ENCODE measurements at regions not wholly inside any gene's neighbourhood (a gene's known extent, or its start where the extent isn't known, plus 50 kb on each side); places are given as distances from the start of the nearest gene placed in this dataset.
"Not testable (repeated sequence)": the region's sequence is repeated elsewhere in the genome, so short reads cannot be mapped to it uniquely, and the experiment has no call there.

DNA sequence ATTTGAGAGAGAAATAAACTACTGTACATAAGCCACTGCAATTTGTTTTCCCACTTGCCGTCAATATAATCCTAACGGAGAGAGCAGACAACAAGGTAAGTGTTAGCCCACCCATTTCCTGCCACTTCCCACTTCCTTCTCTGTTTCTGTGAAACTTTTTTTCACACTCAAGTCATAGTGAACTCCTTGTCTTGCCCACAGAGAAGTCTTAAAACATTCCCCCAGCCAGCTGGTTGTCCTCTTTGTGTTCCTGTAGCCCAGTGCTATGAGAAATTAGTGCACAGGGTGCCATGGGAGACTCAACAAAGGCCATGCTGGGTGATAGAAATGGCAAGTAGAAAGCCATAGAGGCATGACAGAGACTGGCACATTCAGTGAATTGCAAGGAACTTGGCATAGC, 208.6 kb downstream of the BLID start:
- DNase-seq (ENCODE audit: low read depth in 2 of 2) = no peak

DNA sequence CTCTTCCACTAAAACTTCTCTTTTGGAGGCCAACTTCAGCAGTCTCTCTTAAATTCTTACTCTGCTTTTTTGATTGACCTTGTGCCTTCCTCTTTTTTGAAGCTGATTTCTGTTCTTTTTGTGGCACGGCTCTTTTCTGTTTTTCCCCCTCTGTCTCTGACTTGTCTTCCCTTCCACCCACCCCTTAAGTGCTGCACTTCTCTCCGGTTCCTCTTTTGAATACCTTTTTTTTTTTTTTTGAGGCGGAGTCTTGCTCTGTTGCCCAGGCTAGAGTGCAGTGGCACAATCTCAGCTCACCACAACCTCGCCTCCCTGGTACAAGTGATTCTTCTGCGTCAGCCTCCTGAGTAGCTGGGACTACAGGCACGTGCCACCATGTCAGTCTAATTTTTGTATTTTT, 211.9 kb downstream of the BLID start:
- DNase-seq (ENCODE audit: low read depth in 2 of 2) = no peak

DNA sequence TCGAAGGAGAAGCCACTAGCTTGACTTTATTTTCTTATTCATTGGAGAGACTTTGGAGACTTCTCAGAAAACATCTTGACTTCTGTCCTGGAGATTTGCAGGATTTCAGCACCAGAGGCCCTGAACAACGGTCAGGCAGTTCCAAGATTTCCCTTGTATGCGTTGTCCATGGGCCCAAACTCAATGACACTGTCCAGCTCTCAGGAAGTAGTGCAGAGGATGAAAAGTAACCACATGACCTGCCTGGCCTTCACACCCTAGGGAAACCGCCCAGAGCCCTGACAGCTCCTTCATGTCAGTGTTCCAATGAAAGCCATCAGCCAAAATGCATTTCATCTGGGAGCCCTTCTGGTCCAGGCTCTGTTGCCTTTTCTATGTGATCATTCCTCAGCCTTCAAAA, 214.1 kb downstream of the BLID start:
- DNase-seq (ENCODE audit: low read depth in 2 of 2) = no peak

DNA sequence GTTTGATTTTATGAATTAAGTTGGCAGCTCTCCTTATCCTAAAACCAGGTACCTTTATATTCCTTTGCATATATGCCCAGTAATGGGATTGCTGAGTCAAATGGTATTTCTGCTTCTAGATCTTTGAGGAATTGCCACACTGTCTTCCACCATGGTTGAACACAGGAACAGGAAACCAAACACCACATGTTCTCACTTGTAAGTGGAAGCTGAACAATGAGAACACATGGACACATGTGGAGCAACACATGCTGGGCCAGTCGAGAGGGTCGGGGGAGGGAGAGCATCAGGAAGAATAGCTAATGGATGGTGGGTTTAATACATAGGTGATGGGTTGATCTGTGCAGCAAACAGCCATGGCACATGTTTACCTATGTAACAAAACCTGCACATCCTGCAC, 214.6 kb downstream of the BLID start:
- not testable (repeated sequence) for DNase-seq (ENCODE audit: low read depth in 2 of 2)

DNA sequence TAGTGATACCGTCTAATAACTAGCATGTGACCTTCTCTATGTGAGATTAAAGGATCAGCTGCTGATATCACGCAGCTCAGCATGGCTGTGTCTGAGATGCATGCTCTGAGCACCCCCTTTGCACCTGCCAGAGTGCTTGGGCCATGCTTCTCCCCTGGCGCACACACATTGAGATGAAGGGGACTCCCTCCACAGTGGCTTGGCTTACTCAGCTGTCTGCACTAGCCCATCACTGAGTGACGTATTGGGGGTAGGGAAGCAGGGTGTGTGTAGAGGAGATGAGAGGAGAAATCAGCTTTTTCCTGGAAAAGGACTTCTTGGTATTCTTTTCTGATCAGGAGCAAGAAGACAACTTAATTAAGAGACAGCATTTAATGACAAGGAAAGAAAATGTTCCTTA, 216.5 kb downstream of the BLID start:
- no peak for DNase-seq (ENCODE audit: low read depth in 2 of 2)

DNA sequence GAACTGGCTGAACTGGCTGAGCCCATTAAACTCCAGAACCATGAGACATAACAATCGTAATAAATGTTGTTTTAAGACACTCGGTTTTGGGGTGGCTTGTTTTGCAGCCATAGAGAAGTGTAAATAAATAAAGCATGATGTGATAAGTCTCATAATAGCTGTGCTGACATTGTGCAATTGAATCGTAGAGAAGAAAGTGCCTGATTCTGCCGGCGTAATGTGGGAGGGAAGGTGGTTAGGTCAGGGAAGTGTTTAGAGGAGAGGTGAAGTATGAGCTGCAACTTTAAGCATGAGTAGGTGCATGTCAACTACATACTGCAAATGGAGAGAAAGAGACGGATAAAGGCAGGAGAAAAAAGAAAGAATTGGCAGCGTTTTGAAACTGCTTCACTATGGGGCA, 217.1 kb downstream of the BLID start:
- DNase-seq (ENCODE audit: low read depth in 2 of 2) = no peak

DNA sequence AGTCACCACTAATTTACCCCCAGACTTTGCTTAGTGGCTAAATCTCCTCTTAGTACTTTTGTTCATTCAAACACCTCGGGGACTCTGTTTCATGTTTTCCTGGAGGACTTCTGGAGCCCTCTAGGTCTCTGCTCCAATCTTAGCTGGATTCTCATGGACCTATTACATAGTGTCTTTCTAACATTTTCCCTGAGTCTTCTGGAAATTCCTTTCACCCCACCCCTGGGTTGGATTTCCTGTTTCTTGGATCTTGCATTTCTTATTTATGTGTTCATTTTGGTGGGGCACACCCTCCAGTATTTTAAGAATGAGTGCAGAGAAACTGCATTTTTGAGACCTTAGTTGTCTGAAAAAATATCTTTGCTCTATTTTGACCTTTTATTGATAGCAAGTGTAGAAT, 220.1 kb downstream of the BLID start:
- DNase-seq (ENCODE audit: low read depth in 2 of 2) = no peak

DNA sequence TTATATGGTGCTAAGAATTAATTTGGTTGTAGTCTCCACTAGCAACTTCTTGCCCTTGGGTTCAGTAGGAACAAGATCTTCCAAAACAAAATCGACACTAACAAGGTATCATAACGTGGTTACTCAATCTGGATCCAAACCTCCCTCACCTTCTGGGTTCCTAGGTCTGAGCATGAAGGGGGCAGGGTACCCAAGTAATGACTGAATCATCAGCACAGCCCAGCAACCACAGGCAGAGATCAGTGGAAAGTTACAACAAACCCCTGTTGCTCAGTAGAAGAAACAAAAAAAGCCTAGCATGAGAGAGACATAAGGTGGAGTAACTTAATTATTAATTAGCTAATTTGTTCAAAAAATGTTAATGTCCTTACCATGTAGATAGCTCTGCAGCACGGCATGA, 221.4 kb downstream of the BLID start:
- no peak for DNase-seq (ENCODE audit: low read depth in 2 of 2)

DNA sequence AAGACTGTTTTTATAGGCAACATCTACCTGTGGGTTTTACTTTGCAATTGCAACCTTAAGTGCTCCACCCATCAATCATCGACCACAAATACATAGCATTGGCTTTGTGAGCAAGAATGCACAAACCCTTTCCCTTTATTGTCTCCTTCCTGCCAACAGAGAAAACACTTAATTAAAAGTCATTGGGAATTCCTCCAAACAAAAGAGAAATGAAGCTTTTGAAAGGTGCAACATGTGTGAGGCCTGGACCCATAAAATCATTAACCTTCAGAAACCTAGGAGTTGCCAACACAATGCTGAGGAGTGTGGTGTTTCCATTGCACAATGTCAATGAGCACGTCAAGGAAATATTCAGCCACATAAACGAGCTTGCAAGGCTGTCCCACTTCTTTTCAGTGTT, 223.2 kb downstream of the BLID start:
- no peak for DNase-seq (ENCODE audit: low read depth in 2 of 2)

DNA sequence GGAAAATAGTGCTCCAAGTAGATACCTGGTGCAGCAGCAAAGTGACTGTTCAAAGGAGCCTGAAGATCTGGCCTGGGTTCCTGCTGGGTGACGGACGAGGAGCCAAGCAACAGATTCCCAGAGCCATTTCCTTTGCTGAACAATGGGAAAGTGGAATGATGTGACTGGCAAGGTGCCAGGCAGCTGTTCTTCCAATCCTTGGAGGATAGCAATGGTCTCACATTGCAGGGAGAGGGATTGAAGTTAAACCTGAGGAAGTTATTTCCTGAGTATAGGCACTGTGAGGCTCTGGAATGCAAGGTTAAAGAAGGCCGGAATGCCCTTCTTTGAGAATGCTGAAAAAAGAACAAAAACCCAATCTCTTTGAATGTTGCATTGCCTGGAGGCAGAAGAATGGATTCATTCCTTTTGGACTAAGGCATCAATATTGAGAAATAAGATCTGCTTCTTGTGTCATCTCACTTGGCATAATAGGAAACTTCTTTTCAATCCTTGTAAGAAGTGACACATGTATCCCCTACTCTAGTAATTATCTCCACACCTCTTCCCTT, 223.8 kb downstream of the BLID start:
- DNase-seq (ENCODE audit: low read depth in 2 of 2) = peak in 1 of 2 donors; percentile 79

DNA sequence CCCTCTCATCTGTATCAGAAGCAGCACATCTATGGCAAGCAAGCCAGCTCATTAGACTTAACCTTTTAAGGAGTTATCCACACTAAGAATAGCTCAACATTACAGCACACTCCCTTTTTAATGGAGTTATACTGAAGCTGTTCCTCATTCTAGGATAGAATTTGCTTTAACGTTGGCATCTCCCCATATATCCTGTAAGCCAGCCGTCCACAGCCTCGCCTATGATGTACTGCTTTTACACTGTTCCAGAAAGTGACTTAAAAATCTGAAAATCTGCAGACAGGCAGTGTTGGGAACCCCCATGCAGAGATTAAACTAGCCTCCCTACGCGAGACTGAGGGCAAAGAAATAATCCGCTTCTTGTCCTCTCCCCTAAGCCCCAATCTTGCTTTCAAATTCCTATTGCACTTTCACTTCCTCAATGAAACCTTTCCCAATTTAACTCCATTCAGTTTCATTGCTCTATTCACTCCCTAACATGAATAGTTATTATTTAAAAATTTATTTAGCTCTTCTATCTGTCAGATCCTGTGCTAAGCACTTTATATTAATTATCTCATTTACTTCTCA, 225.0 kb downstream of the BLID start:
- no peak for DNase-seq (ENCODE audit: low read depth in 2 of 2)

DNA sequence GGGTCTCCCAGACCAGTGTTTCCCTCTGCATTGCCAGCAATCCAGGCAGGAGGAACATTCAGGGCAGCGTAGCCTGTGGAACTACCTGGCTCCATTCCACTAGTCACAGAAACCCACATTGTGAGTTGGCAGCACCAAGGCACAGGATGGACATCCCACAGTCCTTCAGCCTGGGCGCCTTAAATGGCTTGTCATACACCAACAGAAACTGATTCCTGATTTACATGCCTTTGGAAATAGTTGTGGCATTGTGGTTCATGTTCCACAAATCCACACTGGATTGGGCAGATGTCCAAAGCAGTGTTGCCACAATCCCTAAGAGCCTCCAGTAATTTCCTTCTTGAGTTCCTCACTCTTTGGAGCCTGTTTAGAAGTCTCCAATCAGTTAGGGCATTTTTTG, 225.6 kb downstream of the BLID start:
- no peak for DNase-seq (ENCODE audit: low read depth in 2 of 2)

DNA sequence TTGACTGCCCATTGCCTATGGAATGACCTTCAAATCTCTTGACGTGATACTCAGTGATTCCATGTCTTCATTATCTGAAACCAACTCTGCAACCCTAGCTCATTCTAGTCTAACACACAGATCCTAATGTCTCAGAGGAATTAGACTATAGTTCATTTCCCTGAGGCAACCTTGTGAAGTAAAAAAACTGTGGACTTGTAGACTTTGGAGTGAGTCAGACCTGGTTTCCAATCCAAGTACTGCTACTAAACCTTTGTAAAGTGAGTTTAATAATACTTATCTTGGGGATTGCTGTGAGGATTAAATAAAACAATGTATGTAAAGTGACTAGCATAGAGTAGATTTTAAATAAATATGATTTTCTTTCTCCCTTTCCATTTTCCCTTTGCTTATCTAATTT, 226.1 kb downstream of the BLID start:
- no peak for DNase-seq (ENCODE audit: low read depth in 2 of 2)

DNA sequence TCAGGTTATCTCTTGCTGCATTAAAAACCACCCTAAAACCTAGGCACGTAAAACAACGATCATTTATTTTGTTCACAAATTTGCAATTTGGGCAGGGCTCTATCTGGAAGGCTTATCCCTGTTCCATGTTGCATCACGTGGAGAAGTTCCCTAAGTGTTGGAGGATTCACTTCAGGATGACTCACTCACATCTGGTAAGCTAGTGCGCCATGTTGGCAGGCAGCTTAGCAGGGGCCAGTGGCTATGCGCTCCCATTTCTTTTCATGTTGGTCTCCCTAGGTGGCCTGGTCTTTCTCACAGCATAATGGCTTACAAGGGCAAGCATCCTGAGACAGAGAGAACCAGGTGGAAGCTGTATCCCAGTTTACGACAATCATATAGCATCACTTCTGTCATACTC, 226.8 kb downstream of the BLID start:
- no peak for DNase-seq (ENCODE audit: low read depth in 2 of 2)

DNA sequence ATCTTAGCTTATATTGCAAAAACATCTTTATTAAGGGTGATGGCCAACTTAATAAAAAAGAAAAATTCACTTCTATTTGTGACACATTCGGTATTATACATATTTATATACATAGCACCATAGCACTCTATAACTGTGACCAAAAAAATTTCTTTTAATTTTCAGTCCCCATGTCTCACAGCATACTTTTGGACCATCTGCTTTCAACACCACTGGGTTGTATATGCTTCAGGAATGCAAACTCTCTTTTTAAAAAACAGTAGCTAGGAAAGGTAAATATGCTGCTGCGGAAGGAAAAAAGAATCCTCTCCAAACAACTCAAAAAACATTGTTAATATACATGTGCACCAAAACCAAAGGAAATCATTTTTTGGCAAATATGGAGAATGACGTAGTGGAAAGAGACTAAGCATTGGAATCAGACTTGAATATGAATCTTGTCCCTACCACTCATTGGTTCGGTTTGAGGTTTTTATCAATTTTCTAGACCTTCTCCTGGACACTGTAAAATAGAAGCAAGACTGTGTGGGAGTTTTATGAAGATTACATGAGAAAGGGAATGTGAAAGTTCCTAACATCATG, 227.9 kb downstream of the BLID start:
- DNase-seq (ENCODE audit: low read depth in 2 of 2) = no peak

DNA sequence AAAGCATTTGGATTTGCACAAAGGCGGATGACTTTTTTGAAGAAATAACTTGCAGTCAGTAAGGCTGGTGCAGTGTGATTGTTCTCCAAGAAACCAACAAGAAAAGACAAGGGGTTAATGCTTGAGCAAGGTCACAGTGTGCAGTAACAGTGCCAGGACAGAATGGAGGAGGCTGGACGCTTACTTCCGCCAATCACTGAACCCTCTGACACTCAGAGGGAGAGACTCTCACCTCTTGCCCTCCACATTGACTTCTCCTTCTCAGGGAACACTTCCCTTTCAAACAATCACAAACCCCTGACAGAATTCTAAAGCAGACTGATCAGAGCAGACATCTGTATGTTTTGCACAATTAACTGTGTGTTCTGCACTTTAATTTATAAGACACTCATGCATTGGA, 228.4 kb downstream of the BLID start:
- no peak for DNase-seq (ENCODE audit: low read depth in 2 of 2)

DNA sequence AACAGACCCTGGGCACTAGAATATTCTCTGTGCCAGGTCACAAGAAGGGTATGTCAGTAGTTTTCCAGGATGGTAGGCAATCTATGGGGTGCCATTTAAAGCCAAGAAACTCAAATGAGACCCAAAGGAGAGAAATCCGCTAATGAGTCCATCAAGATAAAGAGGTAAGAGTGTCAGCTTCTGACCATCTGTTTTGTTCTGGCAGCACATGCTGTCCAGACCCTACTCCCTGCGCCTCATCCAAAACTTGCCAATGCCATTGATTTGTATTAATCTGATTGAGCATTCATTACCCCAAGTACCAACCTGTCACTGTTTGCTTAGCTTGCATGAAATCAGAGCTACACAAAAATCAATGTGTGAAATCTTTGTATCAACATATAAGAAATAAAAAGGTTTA, 229.0 kb downstream of the BLID start:
- no peak for DNase-seq (ENCODE audit: low read depth in 2 of 2)

DNA sequence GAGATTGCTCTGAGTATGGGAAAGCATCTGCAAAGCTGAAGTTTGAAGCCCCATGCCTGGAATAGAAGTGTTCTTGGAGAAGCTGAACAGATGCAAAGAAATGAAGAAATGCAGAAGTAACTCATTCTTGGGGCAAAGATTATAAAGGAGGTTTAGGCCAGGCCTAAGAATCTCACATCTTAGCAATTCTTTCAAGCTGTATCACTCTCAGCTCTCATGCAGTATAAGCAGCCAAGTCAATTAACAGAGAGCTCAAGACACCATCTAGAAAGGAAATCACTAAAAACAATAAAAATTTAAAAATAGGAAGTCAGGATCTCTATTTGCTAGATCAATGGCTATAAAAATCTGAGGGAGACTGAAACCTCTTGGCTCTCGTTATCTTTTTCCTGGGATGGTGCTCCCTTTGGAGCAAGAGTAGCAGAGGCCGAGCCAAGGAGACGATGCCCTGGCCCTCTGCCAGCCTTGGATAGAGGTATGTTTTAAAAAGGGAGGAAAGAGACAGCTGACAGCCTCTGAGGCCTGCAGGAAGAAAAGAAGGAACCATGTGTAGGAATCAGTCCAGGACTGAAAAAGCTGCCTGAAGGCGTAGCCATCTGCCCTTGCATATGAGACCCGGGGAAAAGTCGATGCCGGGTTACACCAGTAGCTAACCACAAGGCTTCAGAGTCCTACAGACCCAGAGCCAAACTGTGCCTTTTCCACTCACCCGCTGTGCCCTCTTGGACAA, 229.8 kb downstream of the BLID start:
- no peak for DNase-seq (ENCODE audit: low read depth in 2 of 2)

DNA sequence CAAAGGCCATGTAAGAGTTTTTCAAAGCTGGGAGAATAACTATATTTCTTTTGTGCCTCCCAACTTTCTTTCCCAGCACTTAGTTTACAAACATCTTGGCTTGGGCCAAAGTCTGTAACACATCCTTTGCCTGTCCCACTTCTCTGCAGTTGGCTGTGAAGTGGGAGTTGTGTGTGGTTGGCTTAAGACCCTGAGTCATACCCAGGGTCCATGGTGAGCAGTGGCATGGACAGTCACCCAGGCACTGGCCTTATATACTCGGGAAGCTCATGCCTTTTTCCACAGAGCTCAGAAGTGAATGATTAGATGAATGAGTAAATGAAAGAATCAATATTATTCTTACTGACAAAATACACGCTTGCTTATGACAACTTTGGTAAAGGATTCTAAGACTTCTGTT, 231.4 kb downstream of the BLID start:
- no peak for DNase-seq (ENCODE audit: low read depth in 2 of 2)

DNA sequence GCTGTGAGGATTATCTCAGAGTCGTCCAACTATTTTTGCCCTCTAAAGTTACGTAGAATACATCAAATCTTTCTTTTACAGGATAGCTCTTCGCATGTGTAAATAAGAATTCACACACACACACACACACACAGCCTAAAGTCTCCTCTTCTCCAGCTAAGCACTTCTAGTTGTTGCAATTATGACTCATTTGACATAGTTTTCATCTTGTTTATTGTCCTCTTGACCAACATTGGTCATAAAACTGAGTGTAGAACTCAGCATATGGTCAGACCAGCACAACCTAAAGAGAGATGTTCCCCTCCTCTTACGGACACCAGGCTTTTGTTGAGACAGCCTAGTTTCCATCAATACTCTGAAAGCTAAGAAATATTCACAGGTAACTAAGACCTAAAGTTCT, 234.2 kb downstream of the BLID start:
- DNase-seq (ENCODE audit: low read depth in 2 of 2) = no peak

DNA sequence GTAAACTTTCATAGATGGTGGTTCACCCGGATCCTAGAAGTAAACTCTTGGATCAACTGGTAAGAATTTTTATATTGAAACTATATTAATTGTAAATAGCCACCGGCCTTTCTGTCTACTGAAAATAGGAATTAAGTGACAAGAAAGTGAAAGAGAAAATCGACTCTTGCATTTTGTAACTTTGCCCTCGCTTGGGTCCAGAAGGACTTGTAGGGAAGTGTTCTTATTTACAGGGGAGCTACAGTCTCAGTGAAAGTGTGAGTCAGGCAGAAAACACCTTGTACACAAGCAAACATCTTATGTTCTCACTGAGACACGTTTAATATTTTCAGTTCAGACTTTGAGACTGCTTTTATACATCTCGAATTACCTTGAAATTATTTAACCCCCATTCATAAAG, 238.9 kb downstream of the BLID start:
- no peak for DNase-seq (ENCODE audit: low read depth in 2 of 2)

DNA sequence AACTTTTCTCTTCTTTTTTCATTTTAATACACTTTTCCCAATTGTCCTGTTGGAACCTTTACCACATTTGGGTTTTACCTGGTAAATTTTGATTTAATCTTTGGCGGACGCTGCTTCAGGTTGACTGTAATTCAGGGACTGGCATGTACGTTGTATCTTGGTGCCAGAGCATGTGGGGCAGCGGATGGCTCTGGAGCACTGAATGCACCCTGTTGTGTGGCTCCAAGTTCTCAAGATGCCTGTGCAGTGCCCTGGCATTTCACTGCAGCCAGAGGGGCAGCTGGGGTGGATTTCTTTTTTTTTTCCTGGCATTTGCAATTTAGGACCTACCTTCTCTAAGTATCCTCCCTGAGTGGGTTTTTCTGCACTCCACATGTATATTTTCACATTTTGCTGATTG, 242.2 kb downstream of the BLID start:
- DNase-seq (ENCODE audit: low read depth in 2 of 2) = no peak

DNA sequence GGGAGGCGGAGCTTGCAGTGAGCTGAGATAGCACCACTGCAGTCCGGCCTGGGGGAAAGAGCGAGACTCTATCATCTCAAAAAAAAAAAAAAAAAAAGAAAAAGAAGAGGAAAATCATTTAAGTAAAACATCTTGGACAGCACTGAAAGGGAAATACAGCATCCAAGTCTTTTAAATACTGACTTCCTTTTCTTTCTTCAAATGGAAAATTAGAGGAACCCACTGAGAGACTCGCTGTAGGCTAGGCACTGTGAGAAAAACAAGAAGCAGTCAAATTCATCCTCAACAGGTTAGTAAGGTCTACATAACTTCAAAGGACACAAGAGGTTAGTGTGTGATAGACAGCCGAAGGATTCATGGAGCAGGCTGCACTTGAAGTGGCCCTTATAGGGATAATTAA, 243.7 kb downstream of the BLID start:
- no peak for DNase-seq (ENCODE audit: low read depth in 2 of 2)

Measured in dermis microvascular lymphatic vessel endothelial cell (primary cell).